HepG2 (cell line): ENCODE measurements at regions not wholly inside any gene's neighbourhood (a gene's known extent, or its start where the extent isn't known, plus 50 kb on each side); places are given as distances from the start of the nearest gene placed in this dataset.

Source experiments
- ATAC-seq: fragments of 200-7000 bp; cut with Tn5 transposase; 3 replicates; pipeline ENCODE4 v1.9.1; 2020; ENCODE audit warnings: mild to moderate bottlenecking, moderate library complexity
- BruUV-seq: library from RNA; stranded (reverse); fragments of 400-500 nt; replicated peaks from 2 replicates; lab custom pipeline; 2021; lab: Mats Ljungman, UMichigan
- CTCF ChIA-PET: fragments of 300-600 bp; formaldehyde crosslinking; extraction: SDS; loops from one replicate; lab custom pipeline; 2021; ENCODE audit warnings: low total read pairs, inconsistent platforms, low intra/inter-chr PET ratio; lab: Yijun Ruan, JAX
- POLR2A ChIA-PET: fragments of 350-600 bp; sonication (Branson Sonifier 250); formaldehyde crosslinking; loops from one replicate; lab custom pipeline; 2020; ENCODE audit warnings: antibody characterized with exemption, inconsistent platforms; lab: Yijun Ruan, JAX
- DNase-seq: peaks from one replicate; pipeline ENCODE4 v3.0.0-alpha.2; 2015; ENCODE audit warnings: low spot score
- FAIRE-seq: peaks from 3 replicates; lab custom pipeline; 2011; peaks lifted over from hg19 to GRCh38; lab: Jason Lieb, UNC
- H2AFZ ChIP-seq: one replicate; pipeline ENCODE4 v1.6.1; 2011; ENCODE audit warnings: low read length, inconsistent platforms
- H3K27ac ChIP-seq: fragments of 300-600 bp; 3 replicates; pipeline ENCODE4 v1.8.0; 2011; ENCODE audit warnings: mixed run types, mild to moderate bottlenecking, mixed read lengths, low read length, inconsistent platforms; ENCODE audit not compliant: insufficient read depth; ENCODE audit errors: extremely low read length
- H3K27me3 ChIP-seq, 2 experiments: fragments of 200-600 bp in 1 of 2; 2 replicates in 1 of 2; 3 replicates in 1 of 2; pipeline versions ENCODE4 v1.6.0 to v1.8.0; 2011; ENCODE audit warnings: low read length in 2 of 2, mild to moderate bottlenecking in 2 of 2, moderate library complexity in 2 of 2, inconsistent platforms in 1 of 2; ENCODE audit not compliant: insufficient read depth in 2 of 2, control insufficient read depth in 1 of 2
- H3K36me3 ChIP-seq, 2 experiments: fragments of 200-600 bp in 1 of 2; replicated peaks in 1 of 2; 2 replicates in 1 of 2; 3 replicates in 1 of 2; pipeline versions ENCODE4 v1.5.1 to v1.8.0; 2011; ENCODE audit warnings: low read length in 2 of 2, inconsistent platforms in 1 of 2; ENCODE audit not compliant: insufficient read depth in 2 of 2, control insufficient read depth in 1 of 2
- H3K4me1 ChIP-seq: 2 replicates; pipeline ENCODE4 v1.5.1; 2012; ENCODE audit warnings: low read length, inconsistent platforms; ENCODE audit not compliant: insufficient read depth
- H3K4me2 ChIP-seq: 2 replicates; pipeline ENCODE4 v1.6.0; 2011; ENCODE audit warnings: low read depth, low read length, inconsistent platforms
- H3K4me3 ChIP-seq, 3 experiments: fragments of 200-600 bp in 1 of 3; sonication (generic), shearing (Covaris generic) in 1 of 3; replicated peaks in 1 of 3; 2 replicates each; pipeline ENCODE4 v1.5.1; 2011 to 2016; ENCODE audit warnings: low read length in 3 of 3, inconsistent platforms in 2 of 3, low read depth in 2 of 3, mild to moderate bottlenecking in 2 of 3, control low read depth in 1 of 3, mixed read lengths in 1 of 3; ENCODE audit not compliant: insufficient read depth in 1 of 3
- H3K79me2 ChIP-seq: one replicate; pipeline ENCODE4 v1.6.1; 2011; ENCODE audit warnings: low read length, inconsistent platforms; ENCODE audit not compliant: insufficient read depth
- H3K9ac ChIP-seq: 2 replicates; pipeline ENCODE4 v1.6.0; 2011; ENCODE audit warnings: mild to moderate bottlenecking, low read depth, low read length, inconsistent platforms; ENCODE audit not compliant: insufficient read depth
- H3K9me3 ChIP-seq: 2 replicates; pipeline ENCODE4 v1.5.1; 2012; ENCODE audit warnings: mild to moderate bottlenecking, low read length
- H4K20me1 ChIP-seq: 2 replicates; pipeline ENCODE4 v1.6.0; 2011; ENCODE audit warnings: inconsistent platforms, mild to moderate bottlenecking, low read length, moderate library complexity; ENCODE audit not compliant: insufficient read depth
- GMEB1 ChIP-seq: sonication (generic); formaldehyde crosslinking; IDR thresholded peaks from 2 replicates; pipeline ENCODE4 v1.5.1; 2020; ENCODE audit warnings: missing genetic modification reagents, mild to moderate bottlenecking, borderline replicate concordance
- LCORL ChIP-seq, 2 experiments: fragments of 450-650 bp in 1 of 2; sonication (generic) in 1 of 2; formaldehyde crosslinking in 1 of 2; IDR thresholded peaks; 2 replicates each; pipeline versions ENCODE4 v1.5.0 to v1.6.1; 2017 to 2020; ENCODE audit warnings: antibody characterized with exemption in 1 of 2, missing genetic modification reagents in 1 of 2
- RXRB ChIP-seq: IDR thresholded peaks from 2 replicates; pipeline ENCODE4 v1.6.1; 2016; ENCODE audit warnings: borderline replicate concordance, missing genetic modification reagents, missing compliant biosample characterization
- ZFP36 ChIP-seq: fragments of 150-350 bp; IDR thresholded peaks from 2 replicates; pipeline ENCODE4 v1.6.1; 2018; ENCODE audit warnings: borderline replicate concordance, low read length, low read depth; ENCODE audit not compliant: partially characterized antibody
- ZNF577 ChIP-seq: sonication (generic); formaldehyde crosslinking; IDR thresholded peaks from 2 replicates; pipeline ENCODE4 v1.4.0; 2020; ENCODE audit warnings: mild to moderate bottlenecking, low read depth, missing genetic modification reagents, borderline replicate concordance
- ZNF724P ChIP-seq: sonication (generic); formaldehyde crosslinking; IDR thresholded peaks from 2 replicates; pipeline ENCODE4 v1.8.0; 2022; ENCODE audit warnings: missing genetic modification reagents, borderline replicate concordance
- WGBS: methylation state at CpG from one replicate; pipeline ENCODE4 v1.1.6; 2017; ENCODE audit warnings: low lambda C conversion rate; 5-methylcytosine and 5-hydroxymethylcytosine counted together
- in situ Hi-C: cut with HindIII; loops from 2 replicates; pipeline ENCODE4 v1.10.0; 2017; ENCODE audit warnings: low pct_unique_long_range_greater_than_20kb; ENCODE audit not compliant: extremely low pct_ligation_motif_present
- intact Hi-C: fragments of 100-400 bp; cut with micrococcal nuclease; formaldehyde crosslinking; loops from one replicate; pipeline ENCODE4 v1.10.0; 2022; ENCODE audit not compliant: unreplicated experiment
- TF ChIP-seq, protein P1 (sequence below), 2 experiments: sonication (generic) in 1 of 2; formaldehyde crosslinking in 1 of 2; IDR thresholded peaks; 2 replicates each; pipeline versions ENCODE4 v1.5.1 to v1.6.1; 2011 to 2020; ENCODE audit warnings: borderline replicate concordance in 1 of 2, low read depth in 1 of 2, low read length in 1 of 2, mild to moderate bottlenecking in 1 of 2, missing genetic modification reagents in 1 of 2, moderate library complexity in 1 of 2

DNA sequence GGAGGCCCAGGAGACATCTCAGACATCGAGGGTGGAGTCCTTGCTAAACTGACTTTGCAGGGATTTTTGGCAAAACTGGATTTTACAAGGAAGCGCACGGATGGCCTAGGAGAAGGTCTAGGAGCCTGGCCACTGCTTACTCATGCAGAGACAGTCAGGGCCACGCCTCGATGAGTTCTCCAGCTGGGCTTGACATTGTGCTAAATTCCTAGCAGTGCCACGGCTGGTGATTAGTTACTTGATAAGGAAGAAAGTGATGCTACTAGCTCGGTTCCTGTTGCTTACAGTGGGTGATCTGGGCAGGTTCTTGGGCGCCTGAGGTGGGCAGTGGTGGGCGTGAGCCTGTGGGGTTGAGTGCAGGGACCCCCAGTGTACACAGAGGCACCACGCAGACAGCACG lies 143.4 kb downstream of the SOX1 start (continued):
- no peak for TF ChIP-seq GMEB1 (CRISPR knock-in tag)
- TF ChIP-seq, protein P1, sequence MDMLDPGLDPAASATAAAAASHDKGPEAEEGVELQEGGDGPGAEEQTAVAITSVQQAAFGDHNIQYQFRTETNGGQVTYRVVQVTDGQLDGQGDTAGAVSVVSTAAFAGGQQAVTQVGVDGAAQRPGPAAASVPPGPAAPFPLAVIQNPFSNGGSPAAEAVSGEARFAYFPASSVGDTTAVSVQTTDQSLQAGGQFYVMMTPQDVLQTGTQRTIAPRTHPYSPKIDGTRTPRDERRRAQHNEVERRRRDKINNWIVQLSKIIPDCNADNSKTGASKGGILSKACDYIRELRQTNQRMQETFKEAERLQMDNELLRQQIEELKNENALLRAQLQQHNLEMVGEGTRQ (IDR thresholded peaks at IDR 0.05; ENCODE audit: low read depth, low read length) = no peak
- TF ChIP-seq, protein P1 (CRISPR knock-in tag; IDR thresholded peaks at IDR 0.05; ENCODE audit: borderline replicate concordance) = no peak
- no peak for TF ChIP-seq ZNF724P (CRISPR knock-in tag)
- no peak for TF ChIP-seq ZFP36

GRCh38 chr13:112212533-112212932 lies 145.6 kb downstream of the SOX1 start:
- intact Hi-C loops = no loop called here
- no TSS peak for BruUV-seq
- FAIRE-seq (no peak), ATAC-seq (no peak), DNase-seq (no peak)
- Histone ChIP-seq H3K4me2 (no peak overlapping the region), H4K20me1 (no peaks in the 10 kb centered on the region), H3K4me1 (no peaks in the 10 kb centered on the region), H3K9ac (no peak overlapping the region), H3K27ac (no peak overlapping the region), H3K4me3 (no peak overlapping the region), H3K36me3 (no peaks in the 10 kb centered on the region), H2AFZ (no peak overlapping the region), H3K9me3 (no peaks in the 10 kb centered on the region), H3K27me3 (peaks cover 1 to 27% of the 10 kb centered on the region in 2 experiments; a peak in 4 of 5 replicates), H3K79me2 (no peaks in the 10 kb centered on the region)
- CTCF ChIA-PET = no interaction called here
- in situ Hi-C loops = loop anchor here (25.0 kb wide), 1 partner anchor 225 kb away; no protein-coding TSS in a partner anchor
- WGBS = 27% methylated on average over 5 of the region's 5 CpGs
- POLR2A ChIA-PET = no interaction called here
- TF ChIP-seq ZNF577 (CRISPR knock-in tag) = no peak
- TF ChIP-seq RXRB (CRISPR knock-in tag) = no peak
- no peak for TF ChIP-seq LCORL (IDR thresholded peaks at IDR 0.05)
- no peak for TF ChIP-seq LCORL (CRISPR knock-in tag; IDR thresholded peaks at IDR 0.05)
